C4-2B (cell line): ENCODE measurements at regions not wholly inside any gene's neighbourhood (a gene's known extent, or its start where the extent isn't known, plus 50 kb on each side); places are given as distances from the start of the nearest gene placed in this dataset.

Source experiments
- H3K27ac ChIP-seq: fragments of 450-650 bp; 2 replicates; pipeline ENCODE4 v1.5.1; 2017
- ZFX ChIP-seq: fragments of 450-650 bp; IDR thresholded peaks from 2 replicates; pipeline ENCODE4 v1.6.1; 2017
- TF ChIP-seq, protein P1 (sequence below): fragments of 450-650 bp; conservative IDR thresholded peaks from 2 replicates; pipeline ENCODE4 v1.5.1; 2017; ENCODE audit warnings: mild to moderate bottlenecking

- no peak for TF ChIP-seq ZFX
- TF ChIP-seq, protein P1, sequence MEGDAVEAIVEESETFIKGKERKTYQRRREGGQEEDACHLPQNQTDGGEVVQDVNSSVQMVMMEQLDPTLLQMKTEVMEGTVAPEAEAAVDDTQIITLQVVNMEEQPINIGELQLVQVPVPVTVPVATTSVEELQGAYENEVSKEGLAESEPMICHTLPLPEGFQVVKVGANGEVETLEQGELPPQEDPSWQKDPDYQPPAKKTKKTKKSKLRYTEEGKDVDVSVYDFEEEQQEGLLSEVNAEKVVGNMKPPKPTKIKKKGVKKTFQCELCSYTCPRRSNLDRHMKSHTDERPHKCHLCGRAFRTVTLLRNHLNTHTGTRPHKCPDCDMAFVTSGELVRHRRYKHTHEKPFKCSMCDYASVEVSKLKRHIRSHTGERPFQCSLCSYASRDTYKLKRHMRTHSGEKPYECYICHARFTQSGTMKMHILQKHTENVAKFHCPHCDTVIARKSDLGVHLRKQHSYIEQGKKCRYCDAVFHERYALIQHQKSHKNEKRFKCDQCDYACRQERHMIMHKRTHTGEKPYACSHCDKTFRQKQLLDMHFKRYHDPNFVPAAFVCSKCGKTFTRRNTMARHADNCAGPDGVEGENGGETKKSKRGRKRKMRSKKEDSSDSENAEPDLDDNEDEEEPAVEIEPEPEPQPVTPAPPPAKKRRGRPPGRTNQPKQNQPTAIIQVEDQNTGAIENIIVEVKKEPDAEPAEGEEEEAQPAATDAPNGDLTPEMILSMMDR: no peak
- H3K27ac ChIP-seq: no peak overlapping the region
Measured at GRCh38 chr18:60508108-60508507, 135.5 kb upstream of the MC4R start.

DNA sequence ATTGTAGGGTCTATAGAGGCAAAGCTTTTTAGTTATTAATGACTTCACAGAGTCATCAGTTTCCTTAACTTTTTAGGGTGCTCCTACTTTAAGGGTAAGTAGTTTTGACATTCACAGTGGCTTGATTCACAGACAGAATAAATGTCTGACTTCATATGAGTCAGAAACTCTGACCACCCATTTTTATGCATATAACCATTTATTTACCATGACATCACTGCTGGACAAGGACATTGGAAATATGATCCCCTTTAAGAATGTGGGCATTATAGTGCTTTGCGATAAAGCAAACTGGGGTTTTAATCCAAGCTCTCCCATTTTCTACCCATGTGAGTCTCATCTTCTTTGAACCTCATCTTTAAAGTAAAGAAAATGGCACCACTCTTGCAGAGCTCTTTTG is 162.0 kb upstream of the MC4R start:
- no peak overlapping the region for H3K27ac ChIP-seq
- TF ChIP-seq, protein P1: no peak
- no peak for TF ChIP-seq ZFX

DNA sequence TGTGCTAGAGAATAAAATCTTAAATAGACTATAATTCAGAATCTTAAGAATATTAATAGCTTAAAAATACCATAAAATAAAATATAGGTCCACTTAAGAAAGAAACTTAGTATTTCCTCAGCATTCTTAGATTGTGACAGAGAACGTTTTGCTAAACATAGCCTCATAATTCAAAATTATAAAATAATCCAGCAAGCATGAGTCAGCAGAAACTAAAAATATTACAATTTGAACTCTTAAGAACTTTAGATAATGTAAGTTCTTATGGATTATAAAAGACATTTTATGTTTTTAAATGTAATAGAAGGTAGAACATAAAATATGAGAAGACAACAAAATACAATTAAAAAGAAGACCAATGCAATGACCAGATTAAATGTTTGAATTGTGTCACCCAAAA is 164.5 kb upstream of the MC4R start:
- H3K27ac ChIP-seq: no peak overlapping the region
- TF ChIP-seq ZFX: no peak
- TF ChIP-seq, protein P1: no peak

GRCh38 chr18:60538891-60539290 is 166.3 kb upstream of the MC4R start:
- TF ChIP-seq ZFX: no peak
- H3K27ac ChIP-seq: no peak overlapping the region

GRCh38 chr18:60541661-60542060 is 169.1 kb upstream of the MC4R start:
- TF ChIP-seq, protein P1: no peak
- no peak for TF ChIP-seq ZFX
- no peak overlapping the region for H3K27ac ChIP-seq

GRCh38 chr18:60543646-60544045 is 171.1 kb upstream of the MC4R start:
- H3K27ac ChIP-seq: no peak overlapping the region
- TF ChIP-seq, protein P1: no peak
- TF ChIP-seq ZFX: no peak

DNA sequence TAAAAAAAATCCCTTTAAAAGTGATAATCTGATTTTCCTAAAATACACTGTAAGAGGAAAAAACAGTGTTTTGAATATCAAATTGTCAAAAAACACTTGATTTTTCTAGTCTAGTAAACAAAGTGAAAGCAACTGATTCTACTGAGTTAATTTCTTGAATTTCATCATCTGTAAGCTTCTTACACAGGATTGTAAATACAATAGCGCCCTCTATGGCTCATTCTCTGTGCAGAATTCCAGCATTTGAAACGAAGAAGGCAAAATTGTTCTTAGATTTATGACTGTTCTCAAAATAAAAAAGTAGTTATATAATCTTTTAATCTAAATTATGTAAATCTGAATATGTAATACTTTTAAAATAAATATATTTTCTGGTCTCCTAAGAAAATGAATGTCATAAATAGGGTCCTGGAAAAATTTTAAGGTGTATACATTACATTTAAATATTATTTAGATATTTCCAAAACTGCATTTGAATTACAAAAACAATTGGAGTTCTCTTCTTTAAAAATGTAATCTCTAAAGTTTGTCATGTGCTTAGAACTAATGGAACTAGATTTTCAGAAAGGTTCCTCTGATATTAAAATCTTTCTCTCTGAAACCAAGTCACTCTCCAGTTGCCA is 176.9 kb upstream of the MC4R start:
- no peak for TF ChIP-seq ZFX
- TF ChIP-seq, protein P1: peak; percentile 76
- no peak overlapping the region for H3K27ac ChIP-seq

- H3K27ac ChIP-seq: no peak overlapping the region
- TF ChIP-seq ZFX: no peak
- TF ChIP-seq, protein P1: no peak
Measured at GRCh38 chr18:60552948-60553347, 180.4 kb upstream of the MC4R start.
